Inferior parietal cortex (tissue), 1 donor: ENCODE measurements at regions not wholly inside any gene's neighbourhood (a gene's known extent, or its start where the extent isn't known, plus 50 kb on each side); places are given as distances from the start of the nearest gene placed in this dataset.
"Not testable (repeated sequence)": the region's sequence is repeated elsewhere in the genome, so short reads cannot be mapped to it uniquely, and the experiment has no call there.

Source experiments
- DNase-seq: peaks from one replicate; pipeline ENCODE4 v3.0.0-alpha.2; 2016; ENCODE audit errors: extremely low spot score

DNA sequence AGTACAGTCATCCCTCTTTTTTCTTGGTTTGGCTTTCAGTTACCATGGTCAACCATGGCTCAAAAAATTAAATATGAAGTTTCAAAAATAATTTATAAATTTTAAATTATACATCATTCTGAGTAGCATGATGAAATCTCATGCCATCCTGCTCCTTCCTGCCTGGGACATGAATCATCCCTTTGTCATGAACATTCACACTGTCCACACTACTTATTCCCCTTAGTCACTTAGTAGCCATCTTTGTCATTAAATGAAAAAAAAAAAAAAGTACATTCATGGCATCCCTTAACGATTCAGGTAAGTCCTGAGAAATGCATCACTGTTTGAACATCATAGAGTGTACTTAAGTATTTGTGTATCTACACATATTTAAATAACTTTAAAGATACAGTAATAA, 1046.3 kb downstream of the ROBO2 start:
- DNase-seq = no peak

DNA sequence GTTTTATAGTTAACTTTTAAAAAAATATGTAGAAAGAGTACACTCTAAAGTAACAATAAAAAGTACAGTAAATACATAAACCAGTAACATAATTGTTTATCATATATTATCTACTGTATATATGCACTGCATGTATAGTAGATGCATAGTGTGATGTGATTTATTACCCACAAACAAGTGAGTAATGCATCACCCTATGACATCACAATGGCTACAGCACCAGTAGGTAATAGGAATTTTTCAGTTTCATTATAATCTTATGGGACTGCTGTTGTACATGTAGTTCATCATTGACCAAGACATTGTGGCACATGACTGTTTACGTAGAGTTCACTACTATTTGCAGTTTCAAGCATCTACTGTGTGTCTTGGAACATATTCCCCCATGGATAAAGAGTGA, 1047.2 kb downstream of the ROBO2 start:
- DNase-seq = no peak

DNA sequence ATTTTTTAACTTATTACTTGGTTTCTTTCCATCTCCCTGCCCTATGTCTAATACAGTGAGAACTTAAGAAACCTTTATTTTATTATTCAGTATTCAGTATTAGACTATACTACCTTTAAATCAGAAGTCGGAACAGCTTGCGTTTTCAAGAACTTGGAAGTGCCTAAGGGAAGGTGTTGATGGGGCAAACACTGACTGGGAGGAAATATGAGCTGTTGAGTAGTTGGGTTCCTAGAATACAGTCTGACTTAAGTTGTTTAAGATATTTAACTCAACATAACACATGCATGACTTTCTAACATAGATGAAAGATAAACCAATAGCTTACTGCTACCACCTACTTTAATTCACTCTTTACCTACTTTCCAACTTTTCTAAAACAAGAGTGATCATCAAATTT, 1048.1 kb downstream of the ROBO2 start:
- DNase-seq = no peak

DNA sequence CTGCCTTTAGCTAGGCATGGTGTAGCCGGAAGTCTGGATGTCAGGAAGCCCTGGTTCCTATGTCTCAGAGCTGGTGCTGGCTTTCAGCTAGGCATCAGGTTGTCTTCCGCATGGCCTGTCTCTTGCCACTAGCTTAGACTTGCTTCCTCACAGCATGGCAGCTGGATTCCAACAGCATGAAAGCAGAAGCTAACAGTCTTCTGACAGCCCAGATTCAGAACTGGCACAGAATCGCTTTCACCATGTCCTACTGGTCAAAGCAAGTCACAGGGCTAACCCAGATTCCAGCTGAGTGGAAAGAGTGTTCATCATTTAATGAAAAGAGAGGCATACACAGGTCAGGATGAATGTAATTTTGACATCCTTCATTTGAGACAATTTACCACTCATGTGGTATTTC, 1050.5 kb downstream of the ROBO2 start:
- no peak for DNase-seq

DNA sequence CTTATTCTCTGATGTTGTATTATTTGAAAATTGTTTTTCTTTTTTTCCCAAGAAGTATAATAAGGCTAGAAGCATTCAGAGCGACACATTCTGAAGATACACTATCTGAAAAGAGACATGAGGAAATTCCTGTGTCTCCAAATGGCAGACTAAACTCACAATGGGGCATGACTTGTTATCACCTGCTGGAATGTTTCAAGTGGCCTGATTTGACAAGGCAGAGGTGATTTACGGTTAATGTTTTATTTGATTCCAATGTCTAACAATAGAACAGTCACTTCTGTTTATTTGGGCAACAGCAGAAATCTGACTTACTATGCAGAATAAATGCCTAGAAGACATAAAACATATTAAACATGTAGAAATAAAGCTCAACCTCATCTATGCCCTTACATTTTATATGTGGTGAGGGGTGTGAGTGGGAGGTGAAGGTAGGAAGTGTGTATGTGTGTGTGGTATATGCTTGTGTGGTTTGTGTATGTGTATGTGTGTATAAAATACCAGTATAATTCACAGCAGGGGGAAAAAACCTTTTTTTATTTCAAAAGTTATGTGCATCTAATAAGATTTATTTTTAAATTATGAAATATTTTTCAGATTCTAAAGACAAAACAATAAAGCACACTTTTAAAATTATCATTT, 1051.7 kb downstream of the ROBO2 start:
- DNase-seq = no peak

DNA sequence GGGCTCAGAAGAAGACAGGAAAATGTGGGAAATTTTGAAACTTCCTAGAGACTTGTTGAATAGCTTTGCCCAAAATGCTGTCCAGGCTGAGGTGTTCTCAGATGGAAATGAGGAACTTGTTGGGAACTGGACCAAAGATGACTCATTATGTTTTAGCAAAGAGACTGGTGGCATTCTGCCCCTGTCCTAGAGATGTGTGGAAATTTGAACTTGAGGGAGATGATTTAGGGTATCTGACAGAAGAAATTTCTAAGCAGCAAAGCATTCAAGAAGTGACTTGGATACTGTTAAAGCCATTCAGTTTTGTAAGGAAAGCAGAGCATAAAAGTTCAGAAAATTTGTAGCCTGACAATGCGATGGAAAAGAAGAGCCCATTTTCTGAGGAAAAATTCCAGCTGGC, 1052.7 kb downstream of the ROBO2 start:
- DNase-seq = not testable (repeated sequence)

DNA sequence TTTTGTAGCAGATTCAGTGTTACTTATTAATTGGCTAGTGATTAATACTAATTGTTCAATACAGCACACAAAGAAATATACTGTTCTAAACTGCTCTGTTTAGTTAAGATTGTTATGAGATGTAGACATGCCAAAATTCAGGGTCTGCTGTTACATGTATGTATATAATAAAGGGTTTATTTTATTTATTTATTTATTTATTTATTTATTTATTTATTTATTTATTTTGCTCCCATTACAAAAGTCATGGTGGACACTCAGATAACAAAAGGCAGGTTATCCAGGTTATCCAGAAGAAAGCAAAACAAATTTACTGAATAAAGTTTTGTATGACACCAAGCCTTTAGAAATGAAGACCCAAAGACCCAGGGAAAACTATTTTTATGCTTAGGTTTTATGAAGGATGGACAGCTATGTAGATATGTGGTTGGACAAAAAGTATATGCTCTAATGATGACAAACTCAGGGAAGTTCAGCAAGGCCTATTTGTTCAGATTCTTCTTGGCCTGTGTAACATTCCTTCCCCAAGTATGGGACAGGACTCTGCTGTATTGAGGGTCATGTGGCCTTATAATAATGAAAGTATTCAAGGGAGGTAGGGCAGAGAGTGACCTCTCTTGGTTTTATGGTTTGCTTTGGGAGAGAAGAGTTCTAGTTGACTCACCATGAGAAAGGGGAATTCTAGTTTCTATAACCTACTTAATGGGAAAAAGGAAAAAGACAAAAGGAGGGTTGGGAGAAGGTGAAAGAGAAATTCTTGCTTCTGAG, 1056.8 kb downstream of the ROBO2 start:
- no peak for DNase-seq

DNA sequence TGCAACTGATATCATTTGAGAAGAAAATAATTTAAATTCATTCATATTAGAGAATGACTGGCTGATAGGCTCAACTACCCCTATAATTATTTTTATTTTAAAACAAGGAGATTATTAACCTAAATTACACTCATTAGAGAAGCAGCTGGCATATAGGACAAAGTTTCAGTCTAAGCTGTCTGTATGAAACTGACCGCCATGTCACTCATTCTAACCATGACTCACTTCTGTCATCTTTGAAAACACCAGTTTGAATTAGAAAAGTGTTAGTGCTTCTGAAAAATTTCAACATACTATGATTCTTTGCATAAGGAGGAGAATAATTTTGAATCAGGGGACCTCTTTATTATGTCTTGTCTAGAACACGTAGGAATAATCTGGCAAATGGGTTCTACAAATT, 1058.5 kb downstream of the ROBO2 start:
- DNase-seq = no peak

DNA sequence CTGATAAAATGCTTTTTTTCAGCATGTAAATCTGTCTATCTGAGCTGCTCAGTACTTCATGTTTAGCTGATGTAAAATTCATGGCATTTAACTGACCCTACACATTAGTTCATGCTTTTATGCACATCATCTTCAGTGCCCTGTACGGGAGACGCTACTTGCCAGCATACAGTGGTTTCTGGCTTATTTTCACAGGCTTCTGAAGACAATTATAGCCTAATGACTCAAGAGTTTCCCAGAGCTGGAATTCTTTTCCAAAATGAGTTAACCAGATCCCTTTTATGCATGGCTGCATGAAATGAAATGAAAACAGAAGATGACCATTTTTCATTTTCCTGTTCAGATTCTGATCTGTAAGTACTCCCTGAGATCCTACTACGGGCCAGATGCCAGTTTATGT, 1061.5 kb downstream of the ROBO2 start:
- DNase-seq = no peak

DNA sequence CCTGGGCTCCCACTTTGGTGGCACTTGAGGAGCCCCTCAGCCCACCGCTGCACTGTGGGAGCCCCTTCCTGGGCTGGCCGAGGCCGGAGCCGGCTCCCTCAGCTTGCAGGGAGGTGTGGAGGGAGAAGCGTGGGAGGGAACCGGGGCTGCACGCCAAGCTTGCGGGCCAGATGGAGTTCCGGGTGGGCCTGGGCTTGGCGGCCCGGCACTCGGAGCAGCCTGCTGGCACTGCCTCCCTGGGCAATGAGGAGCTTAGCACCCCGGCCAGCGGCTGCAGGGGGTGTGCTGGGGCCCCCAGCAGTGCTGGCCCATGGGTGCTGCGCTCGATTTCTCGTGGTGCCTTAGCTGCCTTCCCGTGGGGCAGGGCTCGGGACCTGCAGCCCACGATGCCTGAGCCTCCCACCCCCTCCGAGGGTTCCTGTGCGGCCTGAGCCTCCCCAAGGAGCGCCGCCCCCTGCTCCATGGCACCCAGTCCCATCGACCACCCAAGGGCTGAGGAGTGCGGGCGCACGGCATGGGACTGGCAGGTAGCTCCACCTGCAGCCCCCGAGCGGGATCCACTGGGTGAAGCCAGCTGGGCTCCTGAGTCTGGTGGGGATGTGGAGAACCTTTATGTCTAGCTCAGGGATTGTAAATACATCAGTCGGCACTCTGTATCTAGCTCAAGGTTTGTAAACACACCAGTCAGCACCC, 1068.5 kb downstream of the ROBO2 start:
- not testable (repeated sequence) for DNase-seq

DNA sequence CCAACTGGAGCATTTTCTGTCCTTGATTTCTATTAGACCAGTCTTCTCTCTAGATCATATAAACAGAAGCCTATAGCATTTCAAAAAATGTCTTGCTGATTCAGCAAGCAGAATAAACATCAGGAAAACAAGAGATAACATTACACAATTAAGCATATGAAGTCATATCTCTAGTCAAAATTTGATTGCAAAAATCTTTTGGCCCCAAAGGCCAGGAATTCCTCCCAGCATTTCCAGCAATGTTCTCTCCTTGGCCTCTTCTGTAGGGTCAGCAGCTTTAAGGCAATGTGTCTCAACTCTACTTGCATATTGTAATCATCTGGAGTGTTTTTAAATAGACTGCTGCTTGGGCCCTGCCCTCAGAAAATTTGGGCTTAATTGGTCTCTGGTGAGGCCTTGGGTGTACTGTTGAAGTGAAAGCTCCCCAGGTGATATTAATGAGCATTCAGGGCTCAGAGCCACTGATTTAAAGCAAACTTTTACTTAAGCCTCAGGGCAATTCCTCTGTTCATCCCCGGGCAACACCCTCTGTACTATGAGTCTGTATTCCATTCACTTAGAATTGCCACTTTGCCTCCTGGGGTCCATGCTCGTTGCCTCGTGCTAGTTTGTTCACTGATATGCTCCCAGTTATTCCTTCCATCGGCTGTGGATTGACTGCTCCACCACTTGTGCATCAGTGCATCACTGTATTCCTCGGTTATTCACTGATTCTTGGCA, 1072.6 kb downstream of the ROBO2 start:
- DNase-seq = no peak

DNA sequence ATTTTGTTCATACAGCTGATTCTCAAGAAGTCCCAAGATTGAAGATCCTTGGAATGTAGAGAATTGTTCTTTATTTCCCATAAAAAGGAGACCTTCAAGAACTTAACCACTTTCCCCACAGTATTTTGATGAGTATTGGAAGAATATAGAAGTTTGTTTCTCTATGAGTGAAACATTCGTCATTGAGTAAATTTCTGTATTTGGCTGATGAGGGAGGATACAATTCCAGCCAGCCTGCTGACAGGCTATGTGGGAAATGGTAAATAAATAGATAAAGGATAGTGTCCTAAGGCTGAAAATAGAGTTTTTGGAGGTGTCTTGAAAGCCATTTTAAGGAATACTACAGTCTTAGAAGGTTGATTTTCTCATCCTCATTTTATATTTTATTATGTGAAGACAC, 1076.1 kb downstream of the ROBO2 start:
- no peak for DNase-seq

DNA sequence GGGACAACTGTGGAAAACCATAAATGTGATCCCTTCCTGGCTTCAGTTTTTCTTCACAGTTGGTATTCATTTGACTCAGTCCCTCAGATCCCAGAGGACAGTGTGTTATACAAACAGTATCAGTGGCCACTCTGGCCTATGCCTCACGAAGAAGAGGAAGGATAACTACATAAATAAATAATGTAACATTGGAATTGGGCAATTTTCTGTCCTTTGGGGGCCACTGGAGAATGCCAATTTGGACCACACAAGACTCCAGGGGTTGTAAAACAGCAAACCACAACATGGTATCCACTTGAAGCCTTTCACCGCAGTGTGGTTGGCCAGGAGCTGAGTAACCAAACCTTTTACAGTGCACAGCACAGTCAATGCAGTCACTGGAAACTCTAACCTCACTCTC, 1077.0 kb downstream of the ROBO2 start:
- DNase-seq = no peak

DNA sequence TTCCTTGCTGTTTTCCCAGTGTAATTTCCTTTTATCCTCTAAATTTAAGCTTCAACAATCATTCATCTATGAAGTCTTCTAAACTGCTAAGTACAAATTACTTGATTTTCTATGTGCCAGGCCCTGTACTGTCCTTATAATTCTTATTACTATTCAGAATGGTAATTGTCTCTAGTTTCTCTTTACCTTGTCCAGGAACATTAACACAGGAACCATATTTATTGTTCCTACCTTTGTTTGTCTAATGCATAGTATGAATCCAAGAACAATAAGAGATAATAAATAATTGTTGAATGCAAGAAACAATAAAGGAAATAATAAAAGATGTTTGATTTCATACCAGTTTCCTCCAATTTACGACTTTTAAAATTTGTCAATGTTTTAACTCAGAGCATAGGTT, 1083.2 kb downstream of the ROBO2 start:
- DNase-seq = no peak

DNA sequence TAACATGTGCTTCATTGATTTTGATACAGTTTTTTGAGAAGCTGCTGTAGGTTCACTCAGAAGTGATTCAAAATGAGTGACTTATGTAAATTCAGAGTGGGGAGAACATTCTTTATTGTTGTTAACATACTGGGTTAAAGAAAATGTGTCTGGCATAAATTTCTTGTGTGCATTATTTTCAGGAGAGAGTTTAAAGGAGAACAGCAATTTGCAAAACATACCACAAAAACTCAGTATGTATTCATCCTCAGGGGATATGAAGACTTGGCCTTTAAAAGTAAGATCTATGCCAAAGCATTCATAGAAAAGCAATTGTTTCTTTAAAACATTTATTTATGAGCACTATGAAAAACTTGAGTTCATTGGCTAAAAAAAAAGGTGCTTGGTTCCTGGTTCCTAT, 1089.8 kb downstream of the ROBO2 start:
- no peak for DNase-seq

DNA sequence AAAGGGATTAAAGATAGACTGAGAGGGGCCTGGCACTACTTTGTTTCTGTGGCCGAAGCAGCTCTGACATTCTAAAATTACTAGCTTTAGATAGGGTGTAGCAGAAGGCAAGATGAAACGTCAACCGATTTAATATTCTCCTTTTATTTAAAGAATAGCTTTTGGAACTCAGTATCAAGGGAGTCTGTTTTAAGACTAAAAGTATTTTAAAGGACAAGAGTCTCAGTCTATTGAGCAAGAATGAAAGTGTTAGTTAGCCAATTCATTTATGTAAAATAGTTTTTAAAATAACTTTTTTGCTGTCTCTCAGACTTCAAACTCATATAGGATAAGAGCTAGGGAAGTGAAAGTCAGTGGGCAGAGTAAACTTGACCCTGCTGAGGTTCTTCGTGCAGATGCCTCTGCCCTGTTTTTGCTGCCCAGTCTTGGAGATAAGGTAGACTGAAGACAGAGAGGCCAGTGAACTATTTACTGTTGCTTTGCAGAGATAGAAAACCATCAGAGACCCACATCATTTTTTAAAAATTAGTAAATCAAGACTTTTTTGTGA, 1090.9 kb downstream of the ROBO2 start:
- DNase-seq = no peak

DNA sequence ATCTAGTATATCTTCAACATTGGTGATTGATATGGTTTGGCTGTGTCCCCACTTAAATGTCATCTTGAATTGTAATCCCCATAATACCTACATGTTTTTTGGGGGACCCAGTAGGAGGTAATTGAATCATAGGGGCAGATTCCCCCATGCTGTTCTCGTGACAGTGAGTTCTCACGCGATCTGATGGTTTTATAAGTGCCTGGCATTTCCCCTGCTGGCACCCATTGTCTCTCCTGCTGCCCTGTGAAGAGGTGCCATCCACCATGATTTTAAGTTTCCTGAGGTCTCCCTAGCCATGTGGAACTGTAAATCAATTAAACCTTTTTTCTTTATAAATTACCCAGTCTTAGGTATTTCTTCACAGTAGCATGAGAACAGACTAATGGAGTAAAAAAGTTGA, 1094.6 kb downstream of the ROBO2 start:
- no peak for DNase-seq

DNA sequence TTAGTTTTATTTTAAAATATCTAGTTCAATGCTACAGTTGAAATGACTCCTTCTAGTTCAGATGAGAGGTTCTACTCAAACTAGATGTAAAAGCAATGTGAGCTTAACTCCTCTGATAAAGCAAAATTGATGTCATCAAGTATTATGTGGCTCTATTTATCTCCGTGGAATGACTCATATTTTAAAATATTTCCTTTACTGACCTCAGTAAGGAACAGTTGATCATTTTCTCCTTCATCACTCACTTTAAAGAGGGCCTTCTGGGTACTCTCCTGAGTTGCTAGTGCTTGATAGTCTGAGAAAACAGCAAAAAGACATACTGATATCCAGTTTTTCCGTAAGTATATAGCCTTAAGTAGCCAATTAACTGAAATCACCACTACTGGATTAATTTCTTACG, 1099.3 kb downstream of the ROBO2 start:
- no peak for DNase-seq

DNA sequence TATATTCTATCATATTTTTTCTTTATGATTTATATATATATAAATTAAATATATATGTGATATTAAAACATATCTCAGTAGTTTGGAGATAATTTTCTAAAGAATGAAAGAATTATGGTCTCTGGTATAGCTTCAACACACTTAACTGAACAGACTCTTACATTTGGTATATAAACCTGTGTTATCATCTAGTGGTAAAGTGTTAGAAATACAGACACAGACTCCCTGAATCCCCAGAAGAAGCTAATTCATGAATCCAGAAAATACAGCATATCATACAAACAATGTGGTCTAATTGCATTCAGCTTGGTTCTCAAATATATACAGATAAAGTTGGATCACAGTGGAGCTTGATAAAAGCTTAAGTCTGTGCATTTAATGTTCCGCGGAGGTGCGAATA, 1100.4 kb downstream of the ROBO2 start:
- DNase-seq = no peak

DNA sequence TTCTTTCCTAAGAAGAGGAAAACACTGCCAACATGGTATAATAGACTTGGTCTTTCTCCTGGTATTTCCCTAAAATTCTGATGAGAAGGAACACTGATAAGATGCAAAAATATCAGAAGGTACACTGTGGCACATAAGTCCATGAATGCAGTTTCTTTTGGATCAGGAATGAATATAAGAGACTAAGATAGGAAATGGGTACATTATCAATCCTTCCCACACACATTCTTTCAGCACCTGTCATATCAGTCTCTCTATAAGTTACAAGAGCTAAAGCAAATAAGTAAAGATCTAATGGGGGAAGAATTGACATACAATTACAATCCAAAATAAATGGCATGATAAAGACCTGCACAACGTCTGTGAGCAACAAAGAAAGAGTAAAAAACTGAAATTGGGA, 1101.0 kb downstream of the ROBO2 start:
- no peak for DNase-seq

DNA sequence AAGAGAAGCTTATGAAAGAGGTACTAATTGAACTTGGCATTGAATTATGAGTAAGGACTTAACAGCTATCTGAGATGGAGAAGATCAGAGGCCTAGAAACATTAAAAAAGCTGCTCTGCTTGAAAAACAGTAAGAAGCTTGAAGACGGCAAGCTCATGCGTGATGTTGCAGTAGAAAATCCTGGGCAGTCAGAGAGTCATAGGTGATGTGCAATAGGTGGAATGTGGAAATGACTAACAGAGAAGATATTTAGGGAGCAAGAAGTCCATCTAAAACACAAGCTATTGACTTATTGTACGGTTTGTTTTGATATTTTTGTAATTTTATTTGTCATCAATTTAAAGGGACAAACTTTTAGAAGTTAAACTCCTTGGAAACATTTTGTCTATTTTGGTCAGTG, 1101.4 kb downstream of the ROBO2 start:
- DNase-seq = no peak

DNA sequence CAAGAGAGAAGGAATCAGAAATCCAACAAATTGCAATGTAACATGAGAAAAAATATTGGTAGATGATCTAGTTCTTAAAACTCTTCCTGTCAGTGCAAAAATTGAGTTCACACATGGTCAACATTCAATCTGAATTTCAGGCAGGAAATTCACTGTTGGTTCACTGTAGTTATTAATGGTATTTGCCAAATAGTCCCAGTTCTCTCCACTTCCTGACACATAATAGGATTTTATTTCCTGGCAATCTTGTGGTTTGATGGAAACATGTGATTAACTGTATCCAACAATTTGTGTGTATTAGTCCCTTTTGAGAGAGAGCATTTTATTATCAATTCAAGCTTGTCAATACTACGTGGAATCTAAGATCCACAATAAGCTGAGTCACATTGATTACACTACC, 1103.1 kb downstream of the ROBO2 start:
- DNase-seq = no peak
